ENCODE measurements at regions not wholly inside any gene's neighbourhood (a gene's known extent, or its start where the extent isn't known, plus 50 kb on each side); places are given as distances from the start of the nearest gene placed in this dataset.

DNA sequence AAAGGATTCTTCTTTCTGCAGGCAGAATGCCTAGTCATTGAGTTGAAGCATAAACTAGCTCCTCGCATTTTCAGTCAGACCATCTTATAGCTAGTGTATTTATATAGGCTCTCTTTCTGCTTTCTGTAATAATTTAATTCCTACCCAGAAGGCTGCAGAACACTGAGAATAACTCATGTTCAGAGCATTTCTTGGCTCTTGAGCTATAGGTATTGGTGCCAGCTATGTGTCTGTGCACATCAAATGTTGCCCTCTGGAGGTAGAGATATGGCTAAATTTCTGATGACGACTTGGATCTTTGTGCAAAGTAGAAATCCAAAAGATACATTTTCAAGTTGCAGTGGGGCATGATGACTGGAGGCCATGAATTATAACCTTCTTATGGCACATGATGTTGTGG lies 336.2 kb upstream of the TPM1 start:
- Histone ChIP-seq H3K4me3 (no peak overlapping the region), H3K4me1 (no peaks in the 10 kb centered on the region), H3K27me3 (no peaks in the 10 kb centered on the region), H3K9me3 (no peaks in the 10 kb centered on the region), H3K36me3 (no peaks in the 10 kb centered on the region), H3K27ac (no peak overlapping the region)
- WGBS (ENCODE audit: insufficient coverage, low coverage, low lambda C conversion rate, missing lambda C conversion rate), result 77% methylated on average over 2 of the region's 2 CpGs
- TF ChIP-seq POLR2A (IDR thresholded peaks at IDR 0.05), result no peak
- TF ChIP-seq CTCF (IDR thresholded peaks at IDR 0.05), result no peak
- no peak for ATAC-seq
- DNase-seq, result no peak
- intact Hi-C loops (cut with DNase I), result loop anchor here in 1 of 2 donors (5.0 kb wide), 1 partner anchor 146 kb away; no protein-coding TSS in a partner anchor

- Histone ChIP-seq H3K27me3 (no peaks in the 10 kb centered on the region), H3K36me3 (no peaks in the 10 kb centered on the region), H3K9me3 (no peaks in the 10 kb centered on the region), H3K4me1 (no peaks in the 10 kb centered on the region), H3K27ac (no peak overlapping the region), H3K4me3 (no peak overlapping the region)
- ATAC-seq, result no peak
- no peak for TF ChIP-seq CTCF (IDR thresholded peaks at IDR 0.05)
- no peak for TF ChIP-seq POLR2A (IDR thresholded peaks at IDR 0.05)
- DNase-seq, result no peak
- 88% methylated on average over 5 of the region's 16 CpGs for WGBS (ENCODE audit: insufficient coverage, low coverage, low lambda C conversion rate, missing lambda C conversion rate)
- intact Hi-C loops (cut with DNase I), result loop anchor here in 1 of 2 donors (5.0 kb wide), 1 partner anchor 144 kb away; no protein-coding TSS in a partner anchor
Observed at GRCh38 chr15:62708470-62708869, 334.1 kb upstream of the TPM1 start.

DNA sequence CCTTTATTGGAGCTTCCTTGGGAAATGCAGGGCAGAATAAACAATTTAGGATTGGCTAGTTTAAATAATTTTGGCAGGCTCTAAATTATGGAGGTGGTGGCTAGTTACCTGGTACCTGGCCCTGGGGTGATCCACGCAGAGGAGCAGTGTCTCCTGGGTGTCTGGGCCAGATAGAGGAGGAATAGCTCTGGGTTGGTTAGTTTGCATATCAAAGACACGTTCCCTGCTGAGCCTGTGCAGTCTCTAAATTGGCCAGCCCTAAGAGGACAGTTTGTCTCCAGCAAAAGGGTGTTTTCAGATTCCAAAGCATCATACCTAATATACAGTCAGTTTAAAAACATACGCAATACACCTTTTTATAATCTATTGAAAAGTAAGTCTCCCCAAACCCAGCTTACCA lies 333.3 kb upstream of the TPM1 start:
- no peak for ATAC-seq
- Histone ChIP-seq H3K4me3 (no peak overlapping the region), H3K36me3 (no peaks in the 10 kb centered on the region), H3K4me1 (no peaks in the 10 kb centered on the region), H3K27me3 (no peaks in the 10 kb centered on the region), H3K9me3 (no peaks in the 10 kb centered on the region), H3K27ac (no peak overlapping the region)
- no peak for DNase-seq
- 100% methylated on average over 1 of the region's 3 CpGs for WGBS (ENCODE audit: insufficient coverage, low coverage, low lambda C conversion rate, missing lambda C conversion rate)
- TF ChIP-seq CTCF (IDR thresholded peaks at IDR 0.05) (no peak), POLR2A (IDR thresholded peaks at IDR 0.05) (no peak)
- intact Hi-C loops (cut with DNase I), result loop anchor here in 1 of 2 donors (5.0 kb wide), 1 partner anchor 143 kb away; no protein-coding TSS in a partner anchor

DNA sequence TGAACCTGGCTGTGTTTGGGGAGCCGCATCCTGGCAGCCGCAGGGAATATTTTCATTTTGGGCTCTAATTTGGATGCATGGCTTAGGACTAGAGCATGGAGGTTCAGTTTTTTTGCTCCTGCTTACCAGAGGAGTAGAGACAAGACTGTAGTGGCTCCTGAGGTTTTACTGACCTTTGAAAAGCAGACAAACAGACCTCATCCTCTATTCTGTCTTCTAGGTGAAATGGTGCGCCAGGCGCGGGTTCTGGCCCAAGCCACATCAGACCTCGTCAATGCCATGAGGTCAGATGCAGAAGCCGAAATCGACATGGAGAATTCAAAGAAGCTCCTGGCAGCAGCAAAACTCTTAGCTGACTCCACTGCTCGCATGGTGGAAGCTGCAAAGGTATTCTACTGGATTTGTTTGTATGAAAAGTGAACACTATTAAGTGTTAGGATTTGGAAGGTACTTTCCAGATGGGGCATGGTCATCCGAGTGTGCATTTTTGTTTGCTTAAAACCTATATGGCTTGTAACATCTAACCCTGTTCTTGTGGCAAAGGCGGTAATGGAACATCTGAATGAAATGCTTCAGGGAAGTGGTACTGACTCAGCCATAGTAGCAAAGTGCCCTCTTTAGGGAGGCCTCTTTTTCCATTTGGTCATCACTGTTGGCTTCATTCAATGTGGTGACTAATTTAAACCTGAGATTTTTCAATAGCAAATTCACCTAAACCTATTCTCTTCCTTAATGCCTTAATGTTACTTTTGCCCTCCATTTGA lies 330.7 kb upstream of the TPM1 start:
- no peak overlapping the region for H3K27ac ChIP-seq
- no peak overlapping the region for H3K4me3 ChIP-seq
- H3K27me3 ChIP-seq, result no peaks in the 10 kb centered on the region
- H3K4me1 ChIP-seq, result no peaks in the 10 kb centered on the region
- no peaks in the 10 kb centered on the region for H3K36me3 ChIP-seq
- ATAC-seq (no peak), DNase-seq (no peak)
- no peaks in the 10 kb centered on the region for H3K9me3 ChIP-seq
- WGBS (ENCODE audit: insufficient coverage, low coverage, low lambda C conversion rate, missing lambda C conversion rate), result 83% methylated on average over 9 of the region's 11 CpGs
- TF ChIP-seq POLR2A (IDR thresholded peaks at IDR 0.05), result no peak
- TF ChIP-seq CTCF (IDR thresholded peaks at IDR 0.05), result no peak
- intact Hi-C loops (cut with DNase I), result no loop called here
